ENCODE measurements at regions not wholly inside any gene's neighbourhood (a gene's known extent, or its start where the extent isn't known, plus 50 kb on each side); places are given as distances from the start of the nearest gene placed in this dataset.

DNA sequence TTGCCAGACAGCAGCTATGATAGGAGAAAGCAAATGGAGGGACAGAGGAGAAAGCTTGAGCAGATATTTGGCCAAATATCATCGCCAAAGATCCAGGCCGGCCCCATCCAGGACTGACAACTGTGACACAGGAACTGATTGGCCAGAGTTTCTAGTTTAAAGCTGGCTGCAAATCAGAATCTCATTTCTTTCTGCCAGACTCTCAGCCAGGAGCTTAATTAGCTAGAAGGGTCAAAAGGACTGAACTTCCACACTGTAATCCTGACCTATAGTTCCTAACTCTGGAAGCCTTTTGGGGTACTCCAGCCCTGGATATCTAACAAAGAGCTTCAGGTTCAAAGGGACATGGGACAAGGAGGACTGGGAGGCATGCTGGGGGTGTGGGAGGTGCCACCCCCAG is 106.7 kb upstream of the GNG12 start:
- H3K27ac ChIP-seq: no peak overlapping the region
- TF ChIP-seq, protein P1, sequence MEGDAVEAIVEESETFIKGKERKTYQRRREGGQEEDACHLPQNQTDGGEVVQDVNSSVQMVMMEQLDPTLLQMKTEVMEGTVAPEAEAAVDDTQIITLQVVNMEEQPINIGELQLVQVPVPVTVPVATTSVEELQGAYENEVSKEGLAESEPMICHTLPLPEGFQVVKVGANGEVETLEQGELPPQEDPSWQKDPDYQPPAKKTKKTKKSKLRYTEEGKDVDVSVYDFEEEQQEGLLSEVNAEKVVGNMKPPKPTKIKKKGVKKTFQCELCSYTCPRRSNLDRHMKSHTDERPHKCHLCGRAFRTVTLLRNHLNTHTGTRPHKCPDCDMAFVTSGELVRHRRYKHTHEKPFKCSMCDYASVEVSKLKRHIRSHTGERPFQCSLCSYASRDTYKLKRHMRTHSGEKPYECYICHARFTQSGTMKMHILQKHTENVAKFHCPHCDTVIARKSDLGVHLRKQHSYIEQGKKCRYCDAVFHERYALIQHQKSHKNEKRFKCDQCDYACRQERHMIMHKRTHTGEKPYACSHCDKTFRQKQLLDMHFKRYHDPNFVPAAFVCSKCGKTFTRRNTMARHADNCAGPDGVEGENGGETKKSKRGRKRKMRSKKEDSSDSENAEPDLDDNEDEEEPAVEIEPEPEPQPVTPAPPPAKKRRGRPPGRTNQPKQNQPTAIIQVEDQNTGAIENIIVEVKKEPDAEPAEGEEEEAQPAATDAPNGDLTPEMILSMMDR (IDR thresholded peaks at IDR 0.05): no peak
- no peaks in the 10 kb centered on the region for H3K4me1 ChIP-seq
- no peaks in the 10 kb centered on the region for H3K9me3 ChIP-seq
- H3K27me3 ChIP-seq (ENCODE audit: insufficient read depth in 3 of 3, low read length in 2 of 3): no peaks in the 10 kb centered on the region
- no peak for ATAC-seq
- no peak for DNase-seq
- no peak overlapping the region for H3K4me3 ChIP-seq
- no peaks in the 10 kb centered on the region for H3K36me3 ChIP-seq (ENCODE audit: insufficient read depth in 1 of 2, low read depth in 1 of 2)
- WGBS, 3 donors: 11 to 35% (median 19%) methylated on average over 2 of the region's 2 CpGs
- intact Hi-C loops (cut with DNase I): no loop called here

DNA sequence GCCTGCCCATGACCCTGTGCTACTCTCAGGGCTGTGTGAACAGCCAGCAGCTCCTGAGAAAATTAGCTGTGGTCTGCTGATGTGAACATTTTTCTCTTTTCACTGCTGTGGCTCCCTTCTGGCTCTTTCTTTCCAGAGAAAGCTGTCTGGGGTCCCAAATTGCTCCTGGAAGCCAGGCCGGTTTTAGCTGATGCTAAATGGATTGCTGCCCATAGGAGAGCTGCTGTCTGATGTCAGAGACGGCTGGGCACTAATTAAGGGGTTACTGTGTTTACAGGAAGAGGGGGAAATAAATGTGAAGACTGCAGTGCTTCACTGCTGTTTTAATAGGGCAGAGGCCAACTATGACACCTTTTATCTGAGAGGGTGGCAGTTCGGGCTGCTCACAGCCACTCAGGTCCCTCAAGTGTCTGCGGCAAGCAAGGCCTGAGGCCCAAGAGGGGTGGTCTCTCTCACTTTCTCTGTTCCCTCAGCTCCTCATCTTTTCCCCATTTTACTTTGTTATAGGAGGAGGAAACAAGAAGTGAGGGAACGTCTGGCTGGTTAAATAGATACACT is 106.0 kb upstream of the GNG12 start:
- Histone ChIP-seq H3K9me3 (no peaks in the 10 kb centered on the region), H3K4me3 (no peak overlapping the region), H3K27me3 (ENCODE audit: insufficient read depth in 3 of 3, low read length in 2 of 3) (no peaks in the 10 kb centered on the region), H3K36me3 (ENCODE audit: insufficient read depth in 1 of 2, low read depth in 1 of 2) (no peaks in the 10 kb centered on the region), H3K4me1 (no peaks in the 10 kb centered on the region), H3K27ac (no peak overlapping the region)
- intact Hi-C loops (cut with DNase I): no loop called here
- DNase-seq (no peak), ATAC-seq (no peak)
- TF ChIP-seq, protein P1 (IDR thresholded peaks at IDR 0.05): no peak
- WGBS, 3 donors: 46 to 62% (median 53%) methylated on average over 5 of the region's 5 CpGs

DNA sequence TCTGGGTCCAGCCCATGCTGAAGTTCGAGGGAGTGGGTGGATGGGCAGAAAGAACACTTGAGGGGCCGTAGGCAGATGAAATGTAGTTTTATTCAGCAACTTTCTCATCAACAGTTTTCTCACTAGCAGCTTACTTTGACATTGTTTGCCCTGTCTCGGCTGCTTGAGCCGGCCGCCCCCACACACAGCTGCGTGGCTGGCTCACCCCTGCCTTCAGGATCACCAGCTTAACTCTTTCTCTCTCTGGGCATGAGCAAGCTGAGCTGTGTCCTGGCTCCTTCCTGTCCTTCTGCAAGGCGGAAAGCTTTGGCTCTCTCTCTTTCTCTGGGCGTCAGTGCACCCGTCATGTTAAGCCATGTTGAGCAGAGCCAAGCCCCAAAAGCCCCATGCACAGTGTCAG is 104.4 kb upstream of the GNG12 start:
- Histone ChIP-seq H3K27ac (no peak overlapping the region), H3K4me3 (no peak overlapping the region), H3K36me3 (ENCODE audit: insufficient read depth in 1 of 2, low read depth in 1 of 2) (no peaks in the 10 kb centered on the region), H3K9me3 (no peaks in the 10 kb centered on the region), H3K4me1 (no peaks in the 10 kb centered on the region), H3K27me3 (ENCODE audit: insufficient read depth in 3 of 3, low read length in 2 of 3) (no peaks in the 10 kb centered on the region)
- TF ChIP-seq, protein P1 (IDR thresholded peaks at IDR 0.05): no peak
- no peak for ATAC-seq
- intact Hi-C loops (cut with DNase I): no loop called here
- 44 to 55% (median 51%) methylated on average over 9 of the region's 9 CpGs for WGBS, 3 donors
- DNase-seq: no peak

DNA sequence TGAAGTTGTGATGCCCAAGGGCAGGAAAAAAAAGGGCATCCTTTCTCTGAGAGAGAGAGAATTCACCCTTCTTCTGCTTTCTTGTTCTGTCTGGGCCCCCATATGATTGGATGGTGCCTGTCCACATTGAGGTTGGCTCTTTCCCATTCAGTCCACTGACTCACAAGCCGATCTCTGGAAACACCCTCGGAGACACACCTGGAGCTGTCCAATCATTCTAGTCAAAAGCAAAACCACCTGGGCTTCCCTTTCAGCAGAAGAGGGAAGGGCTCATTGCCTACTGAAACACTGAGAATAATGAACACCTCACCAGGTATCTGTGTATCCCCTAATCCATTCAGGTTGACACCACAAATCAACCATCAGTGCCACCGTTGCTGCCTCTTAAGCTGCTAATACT is 103.7 kb upstream of the GNG12 start:
- no peaks in the 10 kb centered on the region for H3K27me3 ChIP-seq (ENCODE audit: insufficient read depth in 3 of 3, low read length in 2 of 3)
- H3K4me3 ChIP-seq: no peak overlapping the region
- DNase-seq (no peak), ATAC-seq (no peak)
- H3K36me3 ChIP-seq (ENCODE audit: insufficient read depth in 1 of 2, low read depth in 1 of 2): no peaks in the 10 kb centered on the region
- no peak overlapping the region for H3K27ac ChIP-seq
- H3K9me3 ChIP-seq: no peaks in the 10 kb centered on the region
- TF ChIP-seq, protein P1 (IDR thresholded peaks at IDR 0.05): no peak
- no peaks in the 10 kb centered on the region for H3K4me1 ChIP-seq
- WGBS, 3 donors: 52 to 66% (median 56%) methylated on average over 3 of the region's 3 CpGs
- intact Hi-C loops (cut with DNase I): no loop called here

DNA sequence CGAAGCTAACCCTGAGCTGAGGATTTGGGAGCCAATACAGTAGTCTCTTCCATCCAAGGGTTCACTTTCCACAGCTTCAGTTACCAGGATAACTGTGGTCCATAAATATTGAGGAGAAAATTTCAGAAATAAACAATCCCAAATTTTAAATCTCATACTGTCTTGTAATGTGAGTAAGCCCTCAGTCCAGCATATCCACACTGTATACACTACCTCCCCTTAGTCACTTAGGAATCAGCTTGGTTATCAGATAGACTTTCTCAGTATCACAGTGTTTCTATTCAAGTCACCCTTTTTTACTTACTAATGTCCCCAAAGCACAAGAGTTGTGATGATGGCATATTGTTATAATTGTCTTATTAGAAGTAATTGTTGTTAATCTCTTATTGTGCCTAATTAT is 102.3 kb upstream of the GNG12 start:
- H3K4me3 ChIP-seq: no peak overlapping the region
- H3K36me3 ChIP-seq (ENCODE audit: insufficient read depth in 1 of 2, low read depth in 1 of 2): no peaks in the 10 kb centered on the region
- DNase-seq: no peak
- H3K27me3 ChIP-seq (ENCODE audit: insufficient read depth in 3 of 3, low read length in 2 of 3): no peaks in the 10 kb centered on the region
- WGBS, 3 donors: 79 to 95% (median 85%) methylated on average over 1 of the region's 1 CpG
- no peak for ATAC-seq
- intact Hi-C loops (cut with DNase I): no loop called here
- H3K27ac ChIP-seq: no peak overlapping the region
- no peaks in the 10 kb centered on the region for H3K4me1 ChIP-seq
- TF ChIP-seq, protein P1 (IDR thresholded peaks at IDR 0.05): no peak
- no peaks in the 10 kb centered on the region for H3K9me3 ChIP-seq

All from psoas muscle (tissue), 7 donors.